SK-N-SH (cell line): ENCODE measurements at regions not wholly inside any gene's neighbourhood (a gene's known extent, or its start where the extent isn't known, plus 50 kb on each side); places are given as distances from the start of the nearest gene placed in this dataset.

ENCODE experiments used
- CTCF ChIA-PET: fragments of 300-600, 350-600 bp; formaldehyde crosslinking; extraction: SDS; loops from one replicate; lab custom pipeline; 2021; lab: Yijun Ruan, JAX
- POLR2A ChIA-PET: fragments of 350-600 bp; sonication (Branson Sonifier 250); formaldehyde crosslinking; extraction: SDS; loops from one replicate; lab custom pipeline; 2020; ENCODE audit warnings: antibody characterized with exemption, inconsistent platforms; lab: Yijun Ruan, JAX
- DNase-seq: peaks from one replicate; pipeline ENCODE4 v3.0.0; 2012
- H2AFZ ChIP-seq: fragments of 200-600 bp; sonication (generic); 2 replicates; pipeline ENCODE4 v1.8.1; 2016; ENCODE audit warnings: antibody characterized with exemption, mild to moderate bottlenecking, low read depth
- H3F3A ChIP-seq: fragments of 200-600 bp; sonication (generic); replicated peaks from 2 replicates; pipeline ENCODE3; 2016; ENCODE audit warnings: antibody characterized with exemption, mild to moderate bottlenecking; ENCODE audit not compliant: insufficient read depth
- H3K27ac ChIP-seq, 2 experiments: fragments of 200-500 bp in 1 of 2; fragments of 200-600 bp in 1 of 2; sonication (Bioruptor generic) in 1 of 2; sonication (generic), shearing (Covaris generic) in 1 of 2; 2 replicates each; pipeline versions ENCODE4 v1.5.1 to v1.6.1; 2014 to 2016; ENCODE audit warnings: low read depth in 2 of 2, inconsistent platforms in 1 of 2, low read length in 1 of 2, mild to moderate bottlenecking in 1 of 2, mixed read lengths in 1 of 2
- H3K27me3 ChIP-seq: fragments of 200-600 bp; sonication (generic), shearing (Covaris generic); 2 replicates; pipeline ENCODE4 v1.6.1; 2016; ENCODE audit warnings: mixed run types; ENCODE audit not compliant: insufficient read depth
- H3K36me3 ChIP-seq, 2 experiments: fragments of 200-500 bp in 1 of 2; fragments of 200-600 bp in 1 of 2; sonication (Bioruptor generic) in 1 of 2; sonication (generic) in 1 of 2; replicated peaks in 1 of 2; 2 replicates each; pipeline versions ENCODE3 to v1.5.1; 2014 to 2016; ENCODE audit warnings: low read length in 1 of 2, mild to moderate bottlenecking in 1 of 2; ENCODE audit not compliant: insufficient read depth in 2 of 2, control insufficient read depth in 1 of 2
- H3K4me1 ChIP-seq, 2 experiments: fragments of 200-500 bp in 1 of 2; fragments of 200-600 bp in 1 of 2; sonication (Bioruptor generic) in 1 of 2; sonication (generic), shearing (Covaris generic) in 1 of 2; 2 replicates each; pipeline versions ENCODE4 v1.5.1 to v1.6.1; 2014 to 2016; ENCODE audit warnings: low read depth in 1 of 2, low read length in 1 of 2, mixed run types in 1 of 2; ENCODE audit not compliant: insufficient read depth in 2 of 2, control insufficient read depth in 1 of 2
- H3K4me2 ChIP-seq: fragments of 200-600 bp; sonication (generic), shearing (Covaris generic); 2 replicates; pipeline ENCODE4 v1.6.1; 2017; ENCODE audit warnings: mixed run types
- H3K4me3 ChIP-seq, 2 experiments: fragments of 200-500 bp in 1 of 2; fragments of 200-600 bp in 1 of 2; sonication (Bioruptor generic) in 1 of 2; sonication (generic), shearing (Covaris generic) in 1 of 2; 2 replicates each; pipeline versions ENCODE4 v1.5.1 to v1.8.1; 2014 to 2016; ENCODE audit warnings: low read depth in 2 of 2, inconsistent platforms in 1 of 2, low read length in 1 of 2, mild to moderate bottlenecking in 1 of 2, mixed read lengths in 1 of 2, moderate library complexity in 1 of 2
- H3K79me2 ChIP-seq: fragments of 200-600 bp; sonication (generic); 2 replicates; pipeline ENCODE4 v1.8.1; 2017; ENCODE audit warnings: mild to moderate bottlenecking; ENCODE audit not compliant: insufficient read depth
- H3K9ac ChIP-seq: fragments of 200-600 bp; sonication (generic); 2 replicates; pipeline ENCODE4 v1.6.1; 2017; ENCODE audit warnings: mixed run types
- H3K9me2 ChIP-seq: fragments of 200-600 bp; sonication (generic); 2 replicates; pipeline ENCODE4 v1.6.1; 2017; ENCODE audit warnings: mixed run types
- H3K9me3 ChIP-seq: fragments of 200-600 bp; sonication (generic); 2 replicates; pipeline ENCODE4 v1.6.1; 2017; ENCODE audit warnings: mixed run types, mild to moderate bottlenecking, moderate library complexity
- H4K20me1 ChIP-seq: fragments of 200-600 bp; sonication (generic); 2 replicates; pipeline ENCODE4 v1.6.1; 2017; ENCODE audit warnings: mild to moderate bottlenecking, mixed run types; ENCODE audit not compliant: insufficient read depth
- CHD2 ChIP-seq: fragments of 150-350 bp; IDR thresholded peaks from 2 replicates; pipeline ENCODE4 v1.6.1; 2018; ENCODE audit warnings: low read length; ENCODE audit not compliant: partially characterized antibody
- EP300 ChIP-seq, 2 experiments: IDR thresholded peaks; 2 replicates each; pipeline versions ENCODE4 v1.4.0 to v1.6.1; 2012; ENCODE audit warnings: borderline replicate concordance in 1 of 2, low read depth in 1 of 2, low read length in 1 of 2
- EZH2phosphoT487 ChIP-seq: fragments of 200-600 bp; sonication (generic); IDR thresholded peaks from 2 replicates; pipeline ENCODE4 v1.6.1; 2017; ENCODE audit warnings: low read depth, mixed run types, mild to moderate bottlenecking, antibody characterized with exemption, moderate library complexity, borderline replicate concordance
- FOXJ3 ChIP-seq: sonication (generic); formaldehyde crosslinking; IDR thresholded peaks from 2 replicates; pipeline ENCODE4 v1.5.1; 2020; ENCODE audit warnings: mild to moderate bottlenecking, missing genetic modification reagents
- FOXM1 ChIP-seq: IDR thresholded peaks from 2 replicates; pipeline ENCODE4 v1.4.0; 2012; ENCODE audit warnings: low read depth, mild to moderate bottlenecking
- GATA2 ChIP-seq: sonication (generic); formaldehyde crosslinking; IDR thresholded peaks from 2 replicates; pipeline ENCODE4 v1.5.0; 2020; ENCODE audit warnings: mild to moderate bottlenecking, missing genetic modification reagents
- MEF2A ChIP-seq: IDR thresholded peaks from 2 replicates; pipeline ENCODE4 v1.4.0; 2012; ENCODE audit warnings: low read depth, borderline replicate concordance
- NFIC ChIP-seq: IDR thresholded peaks from 2 replicates; pipeline ENCODE4 v1.4.0; 2012; ENCODE audit warnings: borderline replicate concordance
- NRF1 ChIP-seq: IDR thresholded peaks from 2 replicates; pipeline ENCODE4 v1.6.1; 2012; ENCODE audit warnings: low read depth, mild to moderate bottlenecking, low read length
- PBX3 ChIP-seq: IDR thresholded peaks from 2 replicates; pipeline ENCODE4; 2012
- SIN3A ChIP-seq: IDR thresholded peaks from 2 replicates; pipeline ENCODE4 v1.6.1; 2012; ENCODE audit warnings: low read depth, mild to moderate bottlenecking, low read length, moderate library complexity, borderline replicate concordance
- TCF12 ChIP-seq: IDR thresholded peaks from 2 replicates; pipeline ENCODE4 v1.4.0; 2012
- USF2 ChIP-seq: fragments of 150-350 bp; IDR thresholded peaks from 2 replicates; pipeline ENCODE4 v1.6.1; 2017; ENCODE audit warnings: antibody characterized with exemption, low read length, low read depth, borderline replicate concordance
- YY1 ChIP-seq: IDR thresholded peaks from 2 replicates; pipeline ENCODE4 v1.4.0; 2012; ENCODE audit warnings: low read depth, mild to moderate bottlenecking
- WGBS: methylation state at CpG from one replicate; pipeline ENCODE4 v1.1.6; 2017; ENCODE audit warnings: low lambda C conversion rate; 5-methylcytosine and 5-hydroxymethylcytosine counted together

DNA sequence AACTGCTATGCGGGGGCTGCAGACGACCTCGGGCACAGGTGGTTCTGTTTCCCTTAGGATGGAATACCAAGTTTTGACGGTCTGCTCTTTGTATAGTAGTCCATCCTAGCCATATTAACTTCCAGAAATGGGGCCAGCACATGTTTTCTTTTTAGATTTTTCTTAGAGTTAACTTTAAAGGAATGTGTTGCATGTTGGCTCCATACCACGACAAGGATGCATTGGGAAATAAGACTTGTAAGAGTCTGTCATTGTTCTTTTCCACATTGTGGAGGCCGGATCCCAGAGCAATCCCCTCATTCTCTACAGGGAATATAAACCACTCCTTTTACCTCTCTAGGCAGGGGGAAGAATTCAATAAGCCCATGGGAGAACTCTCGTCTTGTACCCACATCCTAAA lies 87.1 kb upstream of the PLSCR4 start:
- ChIA-PET CTCF (no interaction called here), POLR2A (no interaction called here)
- no peak for DNase-seq
- H3K9me2 ChIP-seq = no peaks in the 10 kb centered on the region
- peaks cover 14% of the 10 kb centered on the region; the same call in 1 of the 2 replicates for H3K27me3 ChIP-seq
- no peaks in the 10 kb centered on the region for H4K20me1 ChIP-seq
- H3K4me3 ChIP-seq = no peak overlapping the region
- WGBS = 18% methylated on average over 7 of the region's 7 CpGs
- H3F3A ChIP-seq = no peaks in the 10 kb centered on the region
- no peak overlapping the region for H3K9ac ChIP-seq
- no peak overlapping the region for H3K4me2 ChIP-seq
- H3K4me1 ChIP-seq = no peaks in the 10 kb centered on the region
- no peak overlapping the region for H2AFZ ChIP-seq
- no peaks in the 10 kb centered on the region for H3K79me2 ChIP-seq
- no peaks in the 10 kb centered on the region for H3K36me3 ChIP-seq
- H3K9me3 ChIP-seq = no peaks in the 10 kb centered on the region
- no peak overlapping the region for H3K27ac ChIP-seq
- TF ChIP-seq YY1 (no peak), CHD2 (no peak), USF2 (no peak), GATA2 (CRISPR knock-in tag) (no peak), NFIC (no peak), MEF2A (no peak), FOXJ3 (CRISPR knock-in tag) (no peak), FOXM1 (no peak), TCF12 (no peak)

GRCh38 chr3:146335386-146335785 lies 84.5 kb upstream of the PLSCR4 start:
- Histone ChIP-seq H3K4me1 (no peaks in the 10 kb centered on the region), H3K27ac (no peak overlapping the region), H3F3A (no peaks in the 10 kb centered on the region), H2AFZ (no peak overlapping the region), H3K4me2 (no peak overlapping the region), H4K20me1 (no peaks in the 10 kb centered on the region), H3K36me3 (no peaks in the 10 kb centered on the region), H3K9me3 (no peaks in the 10 kb centered on the region), H3K79me2 (no peaks in the 10 kb centered on the region), H3K27me3 (peaks cover 14% of the 10 kb centered on the region; the same call in 1 of the 2 replicates), H3K9ac (no peak overlapping the region), H3K4me3 (no peak overlapping the region), H3K9me2 (no peaks in the 10 kb centered on the region)
- TF ChIP-seq NRF1 (no peak), CHD2 (no peak), MEF2A (no peak), SIN3A (no peak), PBX3 (no peak), FOXJ3 (CRISPR knock-in tag) (no peak), EP300 (IDR thresholded peaks at IDR 0.05; ENCODE audit: borderline replicate concordance in 1 of 2, low read depth in 1 of 2, low read length in 1 of 2) (no peak), EZH2phosphoT487 (no peak)
- ChIA-PET POLR2A (no interaction called here), CTCF (no interaction called here)
- 13% methylated on average over 3 of the region's 3 CpGs for WGBS
- no peak for DNase-seq
